HG03469 (cell line): ENCODE measurements at regions not wholly inside any gene's neighbourhood (a gene's known extent, or its start where the extent isn't known, plus 50 kb on each side); places are given as distances from the start of the nearest gene placed in this dataset.

Source experiments
- ATAC-seq: cut with Tn5 transposase; IDR thresholded peaks from one replicate; pipeline ENCODE4 v1.9.1; 2021; ENCODE audit warnings: mild to moderate bottlenecking, moderate library complexity, moderate number of reproducible peaks; ENCODE audit not compliant: unreplicated experiment

DNA sequence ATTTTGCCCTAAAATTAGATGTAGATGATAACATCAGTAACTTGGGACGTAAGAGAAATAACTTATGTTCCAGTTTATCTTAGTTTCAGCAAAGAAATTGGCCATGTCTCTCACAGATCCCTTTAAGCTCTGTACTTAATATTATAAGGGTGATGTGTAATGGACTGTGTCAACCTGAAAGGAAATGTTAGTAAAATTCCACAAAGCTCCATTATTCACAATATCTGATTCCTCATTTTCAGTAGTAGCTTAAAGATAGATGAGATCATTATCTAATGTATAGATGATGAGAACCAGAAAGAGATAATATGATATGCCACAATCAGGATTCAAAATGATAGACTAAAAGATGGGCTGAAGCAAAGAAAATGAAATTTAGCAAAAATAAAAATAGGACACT is 316.8 kb upstream of the CHRM2 start:
- no peak for ATAC-seq

DNA sequence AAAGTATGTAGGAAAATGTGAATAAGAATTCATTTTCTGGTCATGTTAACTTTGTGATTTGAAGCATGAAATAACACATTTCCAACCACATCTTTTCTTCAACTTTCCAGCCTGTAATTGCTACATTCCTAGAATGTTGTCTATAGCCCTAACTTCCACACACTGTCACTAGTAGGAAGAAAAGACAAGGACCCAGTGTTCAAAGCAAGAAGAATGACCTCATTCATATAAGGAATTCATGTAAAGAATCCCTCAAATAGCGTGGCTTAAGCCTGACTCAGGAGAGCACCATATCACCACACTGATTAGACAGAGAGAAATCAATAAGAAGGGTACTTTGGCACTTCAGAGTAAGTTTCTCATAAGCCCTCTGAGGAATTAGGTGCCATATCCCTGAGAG is 318.7 kb upstream of the CHRM2 start:
- no peak for ATAC-seq

DNA sequence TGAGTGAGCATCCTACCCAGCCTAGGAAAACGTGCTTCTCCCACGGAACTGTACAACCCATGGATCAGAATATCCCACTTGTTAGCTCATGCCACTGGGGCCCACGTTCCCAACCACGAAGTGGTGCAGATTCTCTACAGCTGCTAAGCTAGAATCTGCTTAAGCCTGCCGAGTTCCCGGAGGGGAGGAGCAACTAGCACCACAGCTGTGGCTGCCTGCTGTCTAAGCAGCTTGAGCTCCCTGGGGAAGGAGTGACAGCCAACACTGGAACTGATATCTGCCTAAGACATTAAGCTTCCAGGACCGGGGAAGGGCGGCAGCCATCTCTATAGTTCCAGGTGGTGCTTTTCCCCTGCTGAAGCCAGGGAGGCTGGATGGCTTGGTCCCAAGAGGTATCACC is 334.7 kb upstream of the CHRM2 start:
- ATAC-seq, result no peak

DNA sequence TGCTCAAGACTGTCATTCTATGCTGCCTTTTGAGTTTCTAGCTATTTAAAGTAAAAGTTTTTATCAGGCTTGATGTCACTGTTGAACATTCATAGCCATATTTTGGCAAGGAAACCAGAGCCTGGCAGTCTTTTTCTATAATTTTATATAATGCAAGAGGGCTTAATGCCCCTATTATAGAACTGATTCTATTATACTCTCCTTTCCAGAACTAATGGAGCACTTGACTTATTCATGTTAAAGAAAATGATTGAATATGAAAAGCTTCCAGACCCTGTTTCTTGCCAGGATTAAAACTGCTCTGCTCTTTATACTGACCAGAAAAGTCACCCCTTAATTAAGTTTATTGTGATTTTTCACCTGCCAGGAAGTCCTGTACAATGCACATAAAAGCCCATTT is 337.6 kb upstream of the CHRM2 start:
- ATAC-seq, result no peak

DNA sequence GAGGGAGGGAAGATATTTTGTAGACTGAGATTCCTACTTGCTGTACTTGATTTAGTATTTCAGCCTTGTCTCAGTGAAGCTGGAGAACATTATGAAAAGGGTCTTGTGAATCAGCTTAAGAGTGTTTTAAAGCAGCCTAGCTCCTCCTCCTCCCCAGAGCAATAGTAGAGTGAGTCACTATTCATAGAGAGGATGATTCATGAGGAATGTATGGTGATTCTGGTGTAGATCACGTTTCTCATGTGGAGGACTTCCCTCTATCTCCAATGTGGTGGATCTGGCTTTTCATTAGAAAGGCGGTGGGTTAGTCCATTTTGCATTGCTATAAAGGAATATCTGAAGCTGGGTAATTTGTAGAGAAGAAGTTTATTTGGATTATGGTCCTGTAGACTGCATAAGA is 340.1 kb upstream of the CHRM2 start:
- ATAC-seq, result no peak

DNA sequence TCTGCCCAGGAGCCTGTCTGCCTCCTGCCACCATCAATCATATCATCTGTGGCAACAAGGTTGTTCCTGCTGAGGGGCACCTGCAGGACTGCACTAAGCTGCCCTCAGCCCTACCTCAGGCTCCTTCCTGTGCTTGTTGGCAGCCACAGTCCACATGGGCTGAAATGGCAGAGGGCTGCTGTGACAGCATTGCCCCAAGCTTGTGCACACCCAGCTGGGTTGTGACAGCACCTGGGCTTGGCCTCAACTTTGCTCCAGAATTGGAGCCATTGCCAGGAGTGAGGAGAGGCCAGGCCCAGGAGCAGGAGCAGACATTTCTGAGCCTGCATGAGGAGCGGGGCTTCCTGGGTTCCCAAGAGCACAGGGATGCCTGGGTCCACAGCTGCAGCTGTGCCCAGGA is 340.9 kb upstream of the CHRM2 start:
- ATAC-seq, result no peak

DNA sequence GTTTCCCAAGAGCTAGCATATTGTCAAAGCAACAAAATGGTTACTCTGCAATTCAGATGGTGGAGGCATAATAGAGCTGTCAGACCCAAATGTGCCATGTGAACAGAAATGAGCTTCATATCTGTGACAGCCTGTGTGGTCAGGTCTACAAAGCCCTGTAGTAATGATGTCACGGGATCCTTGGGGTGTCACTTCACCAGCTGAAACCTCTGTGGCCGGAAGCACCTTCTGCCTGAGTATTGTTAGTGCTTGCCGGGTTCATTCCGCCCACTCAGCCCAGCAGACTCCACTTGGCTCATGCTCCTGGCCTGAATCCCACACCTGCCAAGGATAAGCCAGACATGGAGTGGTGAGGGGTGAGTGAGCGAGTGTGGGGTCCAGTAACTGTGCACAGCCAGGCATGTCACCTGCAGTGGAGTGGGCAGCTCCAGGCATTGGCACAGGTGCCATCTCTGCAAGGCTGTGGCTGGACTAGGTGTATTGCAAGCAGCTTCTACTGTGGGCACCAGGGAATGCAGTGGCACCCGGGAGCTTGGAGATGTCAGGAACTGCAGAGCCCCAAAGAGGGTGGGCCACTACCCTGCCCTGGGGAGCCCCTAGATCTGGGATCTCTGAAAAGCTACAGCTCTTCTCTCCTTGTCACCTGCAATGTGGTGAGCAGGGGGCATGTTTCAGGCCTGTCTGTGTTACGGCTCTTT is 341.9 kb upstream of the CHRM2 start:
- no peak for ATAC-seq

DNA sequence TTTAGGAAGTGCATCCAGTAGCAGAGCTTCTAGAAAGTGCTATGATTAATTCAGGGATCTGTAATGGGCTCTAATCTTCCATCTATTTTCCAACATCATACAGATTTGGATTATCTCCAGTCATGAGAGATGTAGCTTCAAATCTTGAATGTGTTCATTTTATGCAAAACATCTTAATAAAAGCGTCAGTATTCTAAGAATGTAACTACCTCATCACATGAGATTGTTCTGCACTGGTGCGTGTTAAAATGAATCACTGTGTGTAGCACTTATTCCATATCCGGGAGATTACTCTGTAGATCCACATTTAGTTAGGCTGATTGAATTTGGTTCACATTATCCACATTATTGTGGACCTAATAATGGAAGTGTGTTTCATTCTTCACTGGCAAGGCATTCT is 344.9 kb upstream of the CHRM2 start:
- no peak for ATAC-seq

DNA sequence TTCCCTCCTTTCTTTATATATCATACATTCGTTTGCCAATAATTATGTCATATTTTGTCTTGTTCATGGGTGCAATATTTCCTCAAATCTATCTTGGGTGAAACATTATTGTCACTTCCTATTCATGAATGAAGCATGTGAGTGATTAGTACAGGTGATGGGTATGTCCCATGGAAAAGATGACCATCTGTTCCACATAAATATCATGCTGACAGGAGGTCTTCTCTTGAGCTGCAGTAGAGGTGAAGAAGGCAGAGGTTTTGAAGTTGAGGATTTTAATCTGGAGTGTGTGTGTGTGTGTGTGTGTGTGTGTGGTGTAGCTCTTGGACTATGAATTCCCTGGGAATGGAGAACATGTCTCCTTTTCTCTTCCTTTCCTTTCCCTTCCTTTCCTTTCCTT is 350.5 kb upstream of the CHRM2 start:
- no peak for ATAC-seq

DNA sequence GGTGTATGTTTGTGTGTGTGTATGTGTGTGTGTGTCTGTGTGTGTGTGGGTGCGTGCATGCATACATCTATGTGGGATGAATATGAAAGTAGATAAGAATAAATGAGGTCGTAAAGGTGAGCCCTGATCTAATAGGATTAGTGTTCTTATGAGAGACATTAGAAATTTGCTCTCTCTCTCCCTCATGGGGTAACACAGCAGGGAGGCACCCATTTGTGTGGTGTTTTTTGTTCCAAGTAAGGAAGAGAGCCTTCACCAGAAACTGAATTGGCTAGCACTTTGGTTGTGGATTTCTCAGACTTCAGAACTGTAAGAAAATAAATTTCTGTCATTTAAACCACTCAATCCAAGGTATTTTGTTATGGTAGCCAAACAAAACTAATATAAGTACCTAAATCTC is 353.7 kb upstream of the CHRM2 start:
- ATAC-seq, result no peak

DNA sequence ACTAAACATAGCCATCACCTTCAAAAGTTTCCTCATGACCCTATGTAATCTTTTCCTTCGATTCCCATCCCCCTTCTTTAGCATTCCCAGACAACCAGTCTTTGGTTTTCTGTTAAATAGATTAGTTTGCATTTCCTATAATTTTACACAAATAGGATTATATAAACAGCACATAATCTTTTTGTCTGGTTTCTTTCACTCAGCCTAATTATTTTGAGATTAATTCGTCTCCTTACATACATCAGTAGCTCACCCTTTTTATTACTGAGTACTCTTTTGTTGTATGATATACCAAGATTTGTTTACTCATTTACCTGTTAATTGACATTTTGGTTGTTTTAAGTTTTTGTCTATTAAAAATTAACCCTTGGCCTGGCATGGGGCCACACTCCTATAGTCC is 354.7 kb upstream of the CHRM2 start:
- ATAC-seq, result no peak

DNA sequence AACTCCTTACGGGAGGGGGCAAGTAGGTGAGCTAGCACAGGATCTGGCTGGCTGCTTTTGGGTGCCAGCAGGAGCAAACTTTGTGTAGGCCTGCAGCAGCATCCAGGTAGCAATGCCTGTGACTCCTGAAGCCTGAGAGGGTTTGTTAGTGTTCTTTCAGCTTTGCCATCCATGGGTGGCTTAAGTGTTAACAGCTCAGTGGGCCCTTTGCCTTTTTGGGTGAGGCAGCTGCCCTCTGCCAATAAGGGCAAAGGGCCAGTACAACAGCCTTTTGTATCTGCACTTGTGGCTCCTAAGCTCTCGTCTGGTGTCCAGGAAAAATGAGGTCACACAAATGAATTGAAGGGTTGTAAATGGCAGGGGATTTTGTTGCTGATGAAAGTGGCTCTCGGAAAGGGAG is 359.0 kb upstream of the CHRM2 start:
- ATAC-seq, result no peak

DNA sequence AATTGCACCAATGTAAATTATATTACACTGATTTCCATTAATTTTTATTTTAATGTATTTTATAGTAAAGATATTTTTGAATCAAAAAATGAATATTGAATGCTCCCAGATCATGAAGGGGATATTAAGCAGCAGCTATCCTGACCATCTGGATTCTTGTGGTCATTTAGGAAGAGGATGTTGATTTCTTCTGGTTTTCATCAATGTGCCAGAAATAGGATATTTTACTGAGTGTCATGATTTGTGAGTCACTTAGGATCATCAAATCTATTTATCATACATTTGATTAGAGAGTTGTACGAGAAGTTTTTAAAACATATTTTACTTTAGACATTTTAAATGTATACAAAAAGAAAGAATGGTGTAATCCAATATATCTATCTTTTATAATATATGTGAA is 366.3 kb upstream of the CHRM2 start:
- ATAC-seq, result no peak

DNA sequence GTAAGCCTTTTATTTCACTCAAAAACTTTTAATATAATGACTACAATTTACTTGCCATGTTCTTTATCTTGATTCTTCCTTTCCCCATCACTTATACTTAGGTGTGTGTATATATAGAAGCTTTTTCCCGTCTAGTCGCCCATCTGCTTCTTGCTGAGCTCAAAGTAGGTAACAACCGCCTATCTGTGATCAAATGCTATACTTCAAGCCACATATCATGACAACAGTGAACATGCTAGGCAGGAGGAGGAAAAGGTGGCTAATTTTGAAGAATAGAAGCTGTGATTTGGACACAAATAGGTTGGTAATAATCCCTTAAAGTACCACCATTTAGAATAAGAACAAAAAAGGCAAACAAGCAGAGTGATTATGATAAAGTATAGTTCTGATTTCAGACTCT is 367.3 kb upstream of the CHRM2 start:
- ATAC-seq, result no peak

DNA sequence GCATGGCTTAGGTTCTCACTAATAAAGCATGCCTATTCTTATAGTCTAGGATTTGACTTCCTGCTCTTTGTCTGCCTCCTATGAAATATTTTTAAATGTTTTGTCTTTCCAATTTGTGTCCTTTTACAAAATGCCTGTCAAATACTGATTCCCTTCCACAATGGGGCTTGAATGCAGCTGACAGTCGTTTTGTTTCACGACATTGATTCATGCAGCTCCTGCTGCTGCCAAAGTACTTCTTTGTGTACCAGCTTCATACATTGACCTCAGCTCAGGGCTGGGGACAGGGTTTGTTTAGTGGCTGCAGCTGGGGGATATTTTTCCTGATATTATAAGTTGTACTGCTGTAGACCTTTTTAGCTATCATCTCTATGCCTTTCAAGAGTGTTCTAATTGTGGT is 371.9 kb upstream of the CHRM2 start:
- ATAC-seq, result no peak

DNA sequence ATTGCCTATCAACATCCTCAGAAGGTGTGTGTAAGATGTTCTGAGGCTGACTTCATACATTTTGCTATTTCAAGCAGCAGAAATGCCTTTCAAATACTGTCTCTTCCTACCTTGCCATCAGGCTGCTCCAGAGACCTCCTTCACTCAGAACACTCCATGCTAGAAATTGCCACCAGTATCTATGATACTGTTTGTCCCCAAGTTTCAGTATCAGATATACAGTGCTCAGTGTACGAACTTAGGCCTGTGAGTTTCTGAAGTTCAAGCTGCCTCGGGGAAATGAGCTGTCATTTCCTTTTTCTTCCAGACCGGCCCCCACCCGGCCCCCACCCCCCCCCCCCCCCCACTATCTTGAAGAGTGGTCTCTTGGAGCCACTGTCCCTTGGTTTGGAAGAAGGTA is 373.4 kb upstream of the CHRM2 start:
- no peak for ATAC-seq

DNA sequence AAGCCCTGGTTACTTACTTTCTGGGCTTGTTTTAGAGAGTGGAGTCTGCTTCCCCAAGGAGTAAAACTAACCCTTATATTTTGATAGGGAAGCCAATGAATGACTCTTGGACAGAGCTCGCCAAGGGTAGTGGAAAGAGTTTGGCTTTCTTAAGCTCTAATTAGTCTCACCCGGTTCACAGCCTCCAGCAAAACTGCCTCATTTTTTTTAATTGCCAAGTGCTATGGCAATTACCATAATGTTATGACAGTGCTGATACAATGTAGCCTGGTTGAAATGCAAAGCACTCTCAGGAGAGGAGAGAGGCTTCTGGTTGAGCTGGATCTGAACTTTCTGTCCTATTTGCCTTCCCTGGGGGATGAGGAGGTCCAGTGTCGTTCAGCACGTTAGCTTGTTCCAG is 376.1 kb upstream of the CHRM2 start:
- no peak for ATAC-seq

DNA sequence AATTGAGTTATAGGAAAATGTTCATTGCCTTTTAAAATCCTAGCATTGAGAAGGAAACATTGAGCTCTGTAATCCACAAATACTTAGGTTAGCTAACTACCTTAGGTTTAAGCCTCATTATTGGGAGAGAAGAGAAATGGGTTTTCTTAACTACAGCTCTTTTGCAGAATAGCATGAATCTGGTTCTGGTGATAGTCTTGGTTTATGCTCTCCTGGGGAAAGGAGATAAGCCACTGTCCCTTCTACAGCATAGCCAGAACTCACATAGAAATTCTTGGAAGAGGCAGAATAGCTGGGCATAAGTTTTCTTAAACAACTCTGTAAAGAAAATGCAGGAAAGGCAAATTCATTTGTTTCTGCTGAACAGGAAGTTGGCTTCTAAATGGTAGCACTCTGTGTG is 378.6 kb upstream of the CHRM2 start:
- no peak for ATAC-seq

DNA sequence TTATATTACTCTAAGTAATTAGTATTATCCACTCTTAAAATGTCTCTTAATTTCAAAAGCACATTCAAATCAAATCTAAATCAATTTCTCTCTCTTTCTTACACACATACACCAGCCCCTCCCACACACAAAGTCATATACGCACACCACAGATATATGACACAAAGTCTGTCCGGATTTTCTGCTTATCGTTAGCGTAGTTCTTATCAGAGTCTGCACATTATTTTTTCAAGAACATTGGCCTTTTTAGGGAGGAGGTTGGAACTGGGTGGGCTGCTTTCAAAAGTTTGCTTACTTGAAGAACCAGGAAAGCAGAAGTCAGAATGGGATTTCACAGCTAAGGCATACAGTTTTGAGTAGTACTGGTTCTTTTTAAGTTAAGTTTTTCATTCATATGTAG is 387.6 kb upstream of the CHRM2 start:
- no peak for ATAC-seq

DNA sequence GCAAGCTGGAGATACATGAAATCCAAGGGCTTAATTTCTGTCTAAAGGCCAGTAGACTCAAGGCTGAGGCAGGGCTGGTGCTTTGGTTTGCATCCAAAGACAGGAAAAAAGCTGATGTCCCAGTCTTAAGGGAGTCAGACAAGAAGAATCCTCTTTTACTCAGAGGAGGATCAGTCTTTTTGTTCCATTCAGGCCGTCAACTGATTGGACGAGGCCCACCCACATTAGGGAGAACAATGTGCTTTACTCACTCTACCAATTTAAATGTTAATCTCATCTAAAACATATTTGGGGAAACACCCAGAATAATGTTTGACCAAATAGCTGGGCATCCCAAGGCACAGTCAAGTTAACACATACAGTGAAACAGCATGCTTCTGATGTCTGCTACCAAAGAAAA is 388.5 kb upstream of the CHRM2 start:
- ATAC-seq, result no peak

DNA sequence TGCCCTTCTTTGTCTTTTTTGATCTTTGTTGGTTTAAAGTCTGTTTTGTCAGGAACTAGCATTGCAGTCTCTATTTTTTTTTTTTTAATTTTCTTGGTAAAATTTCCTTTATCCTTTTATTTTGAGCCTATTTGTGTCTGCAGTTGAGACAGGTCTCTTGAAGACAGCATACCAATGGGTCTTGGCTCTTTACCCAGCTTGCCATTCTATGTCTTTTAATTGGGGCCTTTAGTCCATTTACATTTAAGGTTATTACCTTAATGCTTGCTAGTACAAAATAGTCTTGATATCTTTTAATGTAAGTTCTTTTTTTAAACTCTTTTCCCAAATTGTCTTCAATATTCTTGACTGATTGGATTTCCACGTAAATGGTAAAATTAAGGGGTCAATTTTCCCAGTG is 398.3 kb upstream of the CHRM2 start:
- no peak for ATAC-seq

DNA sequence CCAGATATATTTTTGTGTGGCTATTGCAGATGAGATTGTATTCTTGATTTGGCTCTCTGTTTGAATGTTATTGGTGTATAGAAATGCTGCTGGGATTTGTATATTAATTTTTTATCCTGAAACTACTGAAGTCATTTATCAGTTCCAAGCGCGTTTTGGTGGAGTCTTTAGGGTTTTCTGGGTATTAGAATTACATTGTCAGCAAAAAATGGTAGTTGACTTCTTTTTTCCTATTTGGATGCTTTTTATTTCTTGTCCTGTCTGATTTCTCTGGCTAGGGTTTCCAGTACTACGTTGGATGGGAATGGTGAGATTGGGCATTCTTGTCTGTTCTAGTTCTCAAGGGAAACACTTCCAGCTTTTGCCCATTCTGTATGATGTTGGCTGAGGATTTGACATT is 415.5 kb upstream of the CHRM2 start:
- no peak for ATAC-seq

DNA sequence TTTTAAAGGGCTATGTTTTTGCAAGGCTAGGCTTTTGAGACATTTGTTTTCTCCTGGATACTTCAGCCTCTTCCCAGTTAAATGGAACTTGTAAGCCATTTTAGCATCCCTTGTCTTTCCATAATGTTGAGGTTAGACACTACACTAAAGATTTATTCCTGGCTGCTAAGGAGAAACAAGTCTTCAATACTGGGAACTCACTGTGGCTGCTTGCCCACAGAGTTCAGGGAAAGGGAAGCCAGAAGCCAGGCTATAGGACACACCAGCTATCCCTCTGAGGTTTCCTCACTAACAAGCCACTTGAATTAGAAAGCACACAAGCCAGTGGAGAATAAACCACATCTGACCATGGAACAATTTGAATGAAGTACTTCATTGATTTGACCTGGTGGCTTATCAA is 421.7 kb upstream of the CHRM2 start:
- ATAC-seq, result no peak

DNA sequence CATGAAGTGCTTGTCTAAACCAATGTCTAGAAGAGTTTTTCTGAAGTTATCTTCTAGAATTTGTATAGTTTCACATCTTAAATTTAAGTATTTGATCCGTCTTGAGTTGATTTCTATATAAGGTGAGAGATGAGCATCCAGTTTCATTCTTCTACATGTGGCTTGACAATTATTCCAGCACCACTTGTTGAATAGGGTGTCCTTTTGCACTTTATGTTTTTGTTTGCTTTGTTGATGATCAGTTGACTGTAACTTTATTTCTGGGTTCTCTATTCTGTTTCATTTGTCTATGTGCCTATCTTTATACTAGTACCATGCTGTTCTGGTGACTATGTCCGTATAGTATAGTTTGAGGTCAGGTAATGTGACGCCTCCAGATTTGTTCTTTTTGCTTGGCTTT is 426.6 kb upstream of the CHRM2 start:
- no peak for ATAC-seq
